ENCODE measurements at regions not wholly inside any gene's neighbourhood (a gene's known extent, or its start where the extent isn't known, plus 50 kb on each side); places are given as distances from the start of the nearest gene placed in this dataset.

DNA sequence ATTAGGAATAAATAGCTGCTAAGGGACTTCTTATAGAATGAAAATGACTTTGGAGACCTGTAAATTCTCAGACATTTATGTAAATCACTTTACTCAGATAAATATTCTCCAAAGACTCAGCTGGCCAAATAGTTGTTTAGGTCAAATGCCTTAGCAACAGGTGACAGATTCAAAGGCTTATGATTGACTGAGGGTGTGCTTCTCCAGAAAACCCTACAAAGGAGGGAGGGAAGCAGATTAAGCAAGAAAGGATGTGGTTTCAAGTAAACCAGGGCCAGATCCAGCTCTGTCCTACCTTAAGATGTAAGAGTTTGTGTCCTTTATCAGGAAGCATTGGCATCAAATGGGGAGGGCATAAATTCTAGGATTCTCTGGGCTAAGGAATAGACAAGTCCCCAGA lies 433.0 kb downstream of the TLE1 start:
- TF ChIP-seq, protein P1, sequence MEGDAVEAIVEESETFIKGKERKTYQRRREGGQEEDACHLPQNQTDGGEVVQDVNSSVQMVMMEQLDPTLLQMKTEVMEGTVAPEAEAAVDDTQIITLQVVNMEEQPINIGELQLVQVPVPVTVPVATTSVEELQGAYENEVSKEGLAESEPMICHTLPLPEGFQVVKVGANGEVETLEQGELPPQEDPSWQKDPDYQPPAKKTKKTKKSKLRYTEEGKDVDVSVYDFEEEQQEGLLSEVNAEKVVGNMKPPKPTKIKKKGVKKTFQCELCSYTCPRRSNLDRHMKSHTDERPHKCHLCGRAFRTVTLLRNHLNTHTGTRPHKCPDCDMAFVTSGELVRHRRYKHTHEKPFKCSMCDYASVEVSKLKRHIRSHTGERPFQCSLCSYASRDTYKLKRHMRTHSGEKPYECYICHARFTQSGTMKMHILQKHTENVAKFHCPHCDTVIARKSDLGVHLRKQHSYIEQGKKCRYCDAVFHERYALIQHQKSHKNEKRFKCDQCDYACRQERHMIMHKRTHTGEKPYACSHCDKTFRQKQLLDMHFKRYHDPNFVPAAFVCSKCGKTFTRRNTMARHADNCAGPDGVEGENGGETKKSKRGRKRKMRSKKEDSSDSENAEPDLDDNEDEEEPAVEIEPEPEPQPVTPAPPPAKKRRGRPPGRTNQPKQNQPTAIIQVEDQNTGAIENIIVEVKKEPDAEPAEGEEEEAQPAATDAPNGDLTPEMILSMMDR (IDR thresholded peaks at IDR 0.05; ENCODE audit: control extremely low read depth in 1 of 3, insufficient read depth in 1 of 3, low read depth in 1 of 3, low read length in 3 of 3) = no peak
- no peak for TF ChIP-seq EZH2 (IDR thresholded peaks at IDR 0.05; ENCODE audit: low read depth, low read length, severe bottlenecking)
